ENCODE measurements at regions not wholly inside any gene's neighbourhood (a gene's known extent, or its start where the extent isn't known, plus 50 kb on each side); places are given as distances from the start of the nearest gene placed in this dataset.

DNA sequence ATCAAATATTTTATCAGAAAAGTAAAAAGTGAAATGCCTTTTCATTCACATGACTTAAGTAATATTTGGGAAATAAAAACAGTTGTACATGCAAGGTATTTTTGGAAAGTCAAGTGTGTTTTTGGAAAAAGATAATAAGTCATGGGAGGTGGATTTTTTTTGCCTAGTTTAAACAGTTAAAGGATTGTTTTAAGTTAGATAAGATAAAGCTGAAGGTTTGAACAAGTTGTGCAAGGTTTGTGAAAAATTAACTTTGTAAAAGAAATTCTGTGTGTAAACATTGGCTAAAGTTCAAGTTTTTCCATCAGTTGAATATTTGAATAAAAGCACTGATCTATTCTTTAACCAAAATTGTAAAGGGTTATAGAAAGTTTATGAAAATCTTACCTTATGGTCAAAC, 207.9 kb upstream of the RGPD4 start:
- TF ChIP-seq, protein P1, sequence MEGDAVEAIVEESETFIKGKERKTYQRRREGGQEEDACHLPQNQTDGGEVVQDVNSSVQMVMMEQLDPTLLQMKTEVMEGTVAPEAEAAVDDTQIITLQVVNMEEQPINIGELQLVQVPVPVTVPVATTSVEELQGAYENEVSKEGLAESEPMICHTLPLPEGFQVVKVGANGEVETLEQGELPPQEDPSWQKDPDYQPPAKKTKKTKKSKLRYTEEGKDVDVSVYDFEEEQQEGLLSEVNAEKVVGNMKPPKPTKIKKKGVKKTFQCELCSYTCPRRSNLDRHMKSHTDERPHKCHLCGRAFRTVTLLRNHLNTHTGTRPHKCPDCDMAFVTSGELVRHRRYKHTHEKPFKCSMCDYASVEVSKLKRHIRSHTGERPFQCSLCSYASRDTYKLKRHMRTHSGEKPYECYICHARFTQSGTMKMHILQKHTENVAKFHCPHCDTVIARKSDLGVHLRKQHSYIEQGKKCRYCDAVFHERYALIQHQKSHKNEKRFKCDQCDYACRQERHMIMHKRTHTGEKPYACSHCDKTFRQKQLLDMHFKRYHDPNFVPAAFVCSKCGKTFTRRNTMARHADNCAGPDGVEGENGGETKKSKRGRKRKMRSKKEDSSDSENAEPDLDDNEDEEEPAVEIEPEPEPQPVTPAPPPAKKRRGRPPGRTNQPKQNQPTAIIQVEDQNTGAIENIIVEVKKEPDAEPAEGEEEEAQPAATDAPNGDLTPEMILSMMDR (IDR thresholded peaks at IDR 0.05), result no peak
- no peak for TF ChIP-seq POLR2A (IDR thresholded peaks at IDR 0.05)
